Suppressor macrophage treated with lipopolysaccharide for 4 hours (primary cell): ENCODE measurements at regions not wholly inside any gene's neighbourhood (a gene's known extent, or its start where the extent isn't known, plus 50 kb on each side); places are given as distances from the start of the nearest gene placed in this dataset.

ENCODE experiments used
- DNase-seq: peaks from one replicate; pipeline ENCODE4 v3.0.0-alpha.2; 2020

DNA sequence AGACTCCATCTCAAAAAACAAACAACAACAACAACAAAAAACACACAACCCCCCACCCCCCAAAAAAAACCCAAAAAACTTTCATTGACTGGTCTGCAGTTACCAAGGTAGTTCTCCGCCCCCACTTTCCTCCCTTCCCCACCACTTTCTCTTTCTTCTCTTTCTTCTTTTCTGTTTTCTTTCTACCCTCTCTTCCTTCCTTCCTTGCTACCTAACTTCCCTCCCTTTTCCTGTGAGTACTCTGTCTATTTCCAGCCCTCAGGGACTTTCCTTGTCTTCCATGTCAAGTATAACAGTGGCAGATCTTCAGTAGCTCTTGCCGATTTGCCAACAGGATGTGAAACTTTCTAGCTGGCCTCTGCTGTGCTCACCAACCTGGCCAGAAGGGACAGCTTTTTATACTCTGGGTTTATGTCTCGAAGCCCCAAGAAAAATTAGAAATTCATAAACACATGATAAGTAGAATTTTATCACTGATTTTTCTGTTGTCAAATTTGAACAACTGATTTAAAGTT lies 399.5 kb downstream of the QKI start:
- no peak for DNase-seq

DNA sequence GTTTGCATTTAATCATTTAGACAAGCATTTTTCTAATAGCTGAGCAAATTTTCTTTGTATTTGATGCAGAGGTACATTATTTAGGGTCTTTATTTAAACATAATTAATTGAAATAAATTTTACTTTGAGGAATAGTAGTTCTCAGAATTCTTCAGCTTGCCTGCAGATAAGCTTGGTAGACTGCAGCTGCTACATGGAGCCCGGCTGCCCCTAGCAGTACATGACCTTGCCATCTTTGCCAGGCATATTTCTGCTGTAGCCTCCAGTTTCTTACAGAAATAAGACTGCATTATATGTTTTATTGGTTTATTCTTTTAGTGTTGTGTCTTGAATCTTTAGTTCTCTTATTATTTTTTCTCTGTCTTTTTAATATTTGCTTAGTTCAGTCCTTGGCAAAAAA lies 396.8 kb downstream of the QKI start:
- no peak for DNase-seq

DNA sequence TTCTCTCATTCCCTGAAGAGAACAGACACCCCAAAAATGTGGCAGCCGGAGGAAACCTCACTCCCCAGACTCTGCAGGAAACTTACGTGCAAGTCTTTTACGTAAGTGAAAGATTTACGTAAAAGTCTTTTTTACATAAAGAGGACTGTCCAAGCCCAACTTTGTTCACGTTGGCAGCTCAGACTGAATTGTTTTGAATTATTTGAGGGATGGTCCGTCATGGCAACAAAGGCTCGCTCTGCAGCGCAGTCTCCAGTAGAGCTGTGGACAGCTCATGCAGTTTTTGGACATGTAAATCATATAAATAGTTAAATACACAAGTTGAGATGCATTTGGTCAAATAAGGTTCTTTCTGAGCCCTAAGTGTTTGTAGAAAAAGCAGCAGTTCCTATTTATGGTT lies 394.8 kb downstream of the QKI start:
- DNase-seq, result no peak

DNA sequence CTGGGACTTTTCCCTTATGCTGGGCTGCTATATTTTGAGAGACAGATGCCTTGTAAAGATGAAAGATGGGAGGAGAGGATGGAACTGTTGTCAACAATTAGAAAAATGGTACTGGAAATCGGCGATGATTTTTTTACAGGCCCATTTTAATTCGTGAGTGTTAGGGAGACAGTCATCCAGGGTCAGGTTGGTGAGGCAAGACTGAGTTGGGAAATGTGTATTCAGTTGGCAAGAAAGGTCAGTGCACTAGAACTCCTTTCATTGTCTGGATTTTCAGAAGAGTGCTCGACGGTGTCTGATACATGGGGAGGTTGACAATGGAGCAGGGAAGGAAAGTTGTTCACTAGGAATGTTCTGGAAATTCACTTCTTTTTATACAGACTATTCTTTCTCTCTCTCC lies 394.4 kb downstream of the QKI start:
- DNase-seq, result no peak

DNA sequence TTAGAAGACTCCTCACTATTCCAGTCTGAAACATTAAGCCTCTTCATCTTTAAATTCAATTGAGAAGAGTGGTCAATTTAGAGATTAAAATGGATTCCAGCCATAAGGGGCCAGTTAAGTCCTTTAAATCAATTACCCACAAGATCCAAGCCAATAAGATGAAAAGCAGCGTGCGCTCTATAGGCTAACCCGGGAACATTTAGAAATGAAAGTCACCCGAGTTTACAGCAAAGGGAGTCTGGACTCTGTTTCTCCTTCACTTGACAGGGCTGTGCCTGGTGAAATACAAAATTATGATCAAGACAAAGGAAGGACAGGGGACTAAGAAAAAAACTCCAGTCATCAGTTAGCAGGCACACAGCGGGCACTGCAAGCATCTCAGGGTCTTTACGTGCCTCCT lies 393.7 kb downstream of the QKI start:
- no peak for DNase-seq

DNA sequence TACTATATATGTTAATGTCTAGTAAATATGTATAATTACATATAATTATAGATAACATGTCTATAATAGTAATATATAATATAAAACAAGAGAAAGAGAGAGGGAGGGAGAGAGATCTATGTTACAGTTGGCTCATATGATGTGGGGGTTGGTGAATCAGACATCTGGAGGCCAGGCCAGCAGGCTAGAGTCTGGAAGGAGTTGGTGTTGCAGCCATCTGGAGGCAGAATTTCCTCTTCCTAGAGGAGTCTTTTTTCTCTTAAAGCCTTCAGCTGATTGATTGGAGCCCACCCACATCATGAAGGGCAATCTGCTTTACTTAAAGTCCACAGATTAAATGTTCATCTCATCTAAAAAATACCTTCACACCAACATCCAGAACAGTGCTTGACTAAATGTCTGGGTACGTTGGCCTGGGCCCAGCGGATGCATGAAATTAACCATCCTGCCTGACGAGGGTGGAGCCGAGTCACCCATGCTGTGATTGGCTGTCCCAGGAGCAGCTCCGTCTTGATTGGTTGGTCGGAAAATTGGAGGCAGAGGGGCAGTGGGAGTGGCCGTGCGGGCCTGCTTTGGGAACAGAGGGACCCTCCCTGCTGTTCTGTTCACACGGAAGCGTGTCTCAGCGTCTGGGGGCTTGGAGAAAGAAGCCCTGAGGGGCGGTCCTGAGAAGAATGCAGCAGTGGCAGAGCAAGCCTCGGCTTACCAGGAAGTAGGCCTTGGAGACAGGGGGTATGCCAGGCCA lies 392.4 kb downstream of the QKI start:
- DNase-seq, result no peak

DNA sequence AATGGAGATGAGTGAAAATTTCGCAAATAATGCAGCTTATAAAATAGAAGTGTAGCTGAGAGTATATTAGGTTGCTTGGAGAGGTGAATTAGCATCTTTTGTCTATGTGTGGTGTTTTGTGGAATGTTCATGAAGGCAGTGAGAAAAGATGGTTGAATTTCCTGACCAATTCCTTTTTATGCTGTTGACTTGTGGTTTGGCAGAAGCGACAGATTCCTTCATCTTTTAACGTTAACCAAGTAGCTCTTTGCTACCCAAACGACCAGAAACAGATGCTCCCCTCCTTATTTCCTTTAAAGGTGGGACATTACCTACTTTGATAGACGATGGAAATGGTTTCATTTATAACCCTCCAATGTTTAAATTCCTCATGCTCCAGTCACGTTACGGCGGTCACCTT lies 390.5 kb downstream of the QKI start:
- DNase-seq, result no peak

DNA sequence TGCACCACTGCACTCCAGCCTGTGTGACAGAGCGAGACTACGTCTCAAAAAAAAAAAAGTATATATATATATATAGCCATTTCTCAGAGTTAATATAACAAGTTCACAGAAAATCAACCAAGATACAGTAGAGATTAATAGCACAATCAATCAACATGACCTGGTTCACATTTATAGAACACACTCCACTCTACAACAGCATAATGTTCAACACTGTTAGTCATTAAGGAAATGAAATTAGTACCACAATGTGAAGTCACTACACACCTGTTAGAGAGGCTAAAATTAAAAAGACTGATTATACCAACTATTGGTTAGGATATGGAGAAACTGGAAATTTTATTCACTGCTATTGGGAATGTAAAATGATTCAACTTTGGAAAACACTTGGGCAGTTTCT lies 387.7 kb downstream of the QKI start:
- DNase-seq, result no peak

DNA sequence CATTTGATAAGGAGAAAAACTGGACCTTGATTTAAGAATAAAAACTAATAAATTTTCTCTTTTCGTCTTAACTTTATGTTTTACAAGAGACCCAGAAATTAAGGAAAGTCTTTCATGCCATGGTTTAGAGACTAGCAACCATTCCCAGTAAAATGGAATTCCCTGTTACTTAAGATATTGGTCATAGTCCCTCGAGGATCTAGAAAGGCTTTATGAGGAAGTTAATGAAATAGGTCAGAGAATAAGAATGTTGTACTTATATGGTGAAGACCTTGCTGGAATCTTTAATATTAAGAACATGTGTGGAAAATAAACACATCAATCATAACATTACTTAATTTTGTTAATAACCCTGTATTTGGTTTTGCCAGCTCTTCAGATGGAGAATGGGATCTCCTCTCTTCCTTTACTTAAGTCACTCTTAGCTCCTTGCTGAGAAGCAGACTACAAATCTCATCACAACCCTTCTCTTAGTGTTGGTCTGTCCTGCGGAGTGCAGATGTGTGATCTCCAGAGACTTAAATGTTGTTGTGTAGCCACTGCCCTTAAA lies 382.9 kb downstream of the QKI start:
- no peak for DNase-seq

DNA sequence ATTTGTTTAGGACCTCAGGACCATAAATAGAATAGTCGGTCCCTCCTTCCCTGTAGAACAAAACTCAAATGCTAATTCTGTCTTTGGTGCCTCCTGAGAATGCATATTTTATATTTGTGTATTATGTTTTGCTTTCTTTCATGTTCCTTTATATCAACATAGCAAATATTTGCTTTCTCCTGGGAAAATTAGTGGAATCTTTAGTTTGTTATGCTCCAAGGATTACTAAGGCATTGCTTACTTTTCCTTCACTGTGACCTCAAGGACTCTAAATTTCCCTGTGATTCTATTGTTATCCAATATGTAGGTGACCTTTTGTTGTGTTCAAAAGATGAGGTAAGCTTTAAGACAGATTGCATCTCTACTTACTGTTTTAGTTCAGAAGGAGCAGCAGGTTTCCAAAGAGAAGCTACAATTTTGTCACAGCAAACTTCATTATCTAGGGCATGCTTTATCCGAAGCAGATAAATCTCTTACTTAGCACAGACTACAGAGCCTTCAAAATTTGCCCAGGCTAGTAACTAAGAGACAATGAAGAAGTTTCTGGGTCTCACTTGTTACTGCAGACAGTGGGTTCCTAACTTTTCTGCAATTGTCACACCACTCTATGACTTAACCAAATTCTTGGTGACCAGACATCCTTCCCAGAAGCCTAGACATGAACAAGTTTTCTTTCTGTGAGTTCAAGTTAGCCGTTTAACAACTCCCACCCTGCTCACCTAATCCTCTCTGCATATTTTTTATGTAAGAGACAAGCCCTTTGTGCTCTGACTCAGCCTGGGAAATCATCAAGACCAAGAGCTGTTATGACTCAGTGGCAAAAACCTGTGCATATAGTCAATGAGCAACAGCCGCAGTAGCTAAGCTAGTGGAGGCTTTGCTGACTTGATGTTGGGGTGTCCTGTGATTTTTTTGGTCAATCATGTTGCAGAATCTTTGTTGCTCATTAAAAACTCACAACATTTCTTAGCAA lies 378.8 kb downstream of the QKI start:
- no peak for DNase-seq

DNA sequence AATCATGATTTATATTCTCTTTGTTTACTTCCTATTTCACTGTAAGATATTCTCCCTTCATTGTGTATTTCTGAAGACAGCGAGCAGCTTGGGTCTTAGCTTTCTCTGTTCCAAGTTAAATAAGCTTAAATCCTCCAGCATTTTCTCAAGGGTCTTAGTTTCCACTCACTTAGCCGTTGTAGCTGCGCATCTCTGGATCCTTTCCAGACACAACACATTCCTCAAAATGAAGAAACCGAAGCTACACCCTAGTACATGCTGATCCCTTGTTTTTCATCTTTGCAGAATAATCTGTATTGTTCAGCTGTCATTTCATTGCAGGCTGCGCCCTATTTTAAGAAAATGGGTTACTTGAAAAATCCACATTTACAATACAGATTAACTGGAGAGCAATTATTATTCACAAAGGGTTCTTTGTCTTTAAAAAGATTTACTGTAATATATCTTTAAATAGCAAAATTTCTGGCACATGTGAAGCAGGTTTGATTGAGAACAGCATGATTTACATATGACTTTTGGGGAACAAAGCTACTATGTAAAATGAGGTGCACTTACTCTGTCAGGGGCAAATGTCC lies 375.8 kb downstream of the QKI start:
- DNase-seq, result no peak

DNA sequence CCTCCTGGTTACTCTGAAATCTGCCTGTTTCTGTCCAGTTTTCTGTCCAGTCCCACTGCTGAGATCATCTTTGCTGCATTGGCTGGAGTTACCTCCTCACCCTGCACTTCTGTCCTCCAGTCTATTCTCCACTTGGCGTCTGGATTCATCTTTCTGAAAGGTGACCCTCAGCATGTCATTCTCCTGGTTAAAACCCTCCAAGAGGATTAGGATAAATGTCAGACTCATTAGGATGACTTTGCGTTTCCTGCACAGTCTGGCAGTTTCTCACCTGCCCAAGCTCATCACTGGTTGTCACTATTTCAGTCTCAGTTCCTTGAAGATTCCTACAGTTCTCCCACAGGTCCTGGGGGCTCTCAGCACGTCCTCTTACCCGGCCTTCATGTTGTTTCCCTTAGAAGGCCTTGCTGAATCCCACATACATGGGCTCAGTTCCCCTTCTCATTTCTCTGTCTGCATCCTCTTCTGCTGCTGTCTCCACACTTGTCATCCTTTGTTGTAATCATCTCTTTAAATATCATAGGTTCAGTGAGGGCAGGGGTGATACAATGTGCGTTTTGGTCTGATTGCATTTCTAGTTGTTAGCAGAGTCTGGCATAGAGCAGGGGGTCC lies 374.8 kb downstream of the QKI start:
- DNase-seq, result no peak

DNA sequence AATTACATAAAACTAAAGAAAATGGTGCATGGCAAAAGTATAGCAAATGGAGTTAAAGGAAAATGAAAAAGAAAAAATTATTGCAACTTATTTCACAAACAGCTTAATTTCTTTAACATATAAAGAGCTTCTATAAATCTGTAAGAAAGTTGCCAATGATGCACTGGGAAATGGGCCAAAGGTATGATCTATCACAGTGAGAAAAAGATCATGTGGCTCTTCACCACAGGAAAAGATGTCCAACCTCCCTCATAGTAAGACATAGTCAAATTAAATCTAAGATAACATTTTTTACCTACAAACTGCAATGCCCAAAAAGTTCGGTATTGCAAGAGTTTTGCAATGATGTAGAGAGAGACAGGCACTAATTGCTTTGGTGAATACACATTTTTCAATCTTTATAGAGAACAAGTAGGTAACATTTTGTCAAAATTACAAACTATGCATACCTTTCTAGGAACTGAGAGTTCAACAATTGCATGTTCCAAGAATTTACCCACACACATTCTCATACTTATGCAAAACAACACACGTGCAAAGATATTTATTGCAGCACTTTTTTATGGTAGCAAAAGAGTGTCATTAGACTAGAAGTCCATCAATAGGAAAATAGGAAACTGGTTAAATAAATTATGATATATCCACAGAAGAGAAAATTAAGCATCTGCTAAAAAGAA lies 372.6 kb downstream of the QKI start:
- no peak for DNase-seq

DNA sequence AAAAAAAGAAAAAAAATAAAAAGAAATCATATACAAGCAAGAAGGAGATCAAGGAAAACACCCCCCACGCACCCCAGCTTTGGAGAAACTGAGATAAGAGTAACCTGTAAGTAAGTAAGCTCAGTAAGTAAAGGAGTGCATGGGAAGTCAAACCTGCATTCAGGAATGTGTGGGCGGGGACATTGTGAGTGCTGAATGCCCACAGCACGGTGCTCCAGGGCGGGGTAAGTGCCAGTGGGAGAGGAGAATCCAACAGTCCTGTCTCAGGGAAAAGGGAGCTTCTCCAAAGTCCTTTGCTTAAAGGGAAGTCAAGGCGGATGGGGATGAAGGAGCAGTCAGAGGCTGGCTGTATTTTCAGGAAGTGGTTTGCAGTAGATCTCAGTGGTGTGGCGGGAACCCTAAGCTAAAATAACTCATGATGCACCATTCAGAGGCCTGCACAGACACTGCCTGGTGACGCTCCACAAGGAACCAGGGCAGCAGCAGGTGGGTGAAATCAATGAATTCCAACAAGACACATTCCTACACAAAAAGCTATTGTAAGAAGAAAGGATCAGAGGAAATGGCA lies 368.0 kb downstream of the QKI start:
- DNase-seq, result peak; percentile 48

DNA sequence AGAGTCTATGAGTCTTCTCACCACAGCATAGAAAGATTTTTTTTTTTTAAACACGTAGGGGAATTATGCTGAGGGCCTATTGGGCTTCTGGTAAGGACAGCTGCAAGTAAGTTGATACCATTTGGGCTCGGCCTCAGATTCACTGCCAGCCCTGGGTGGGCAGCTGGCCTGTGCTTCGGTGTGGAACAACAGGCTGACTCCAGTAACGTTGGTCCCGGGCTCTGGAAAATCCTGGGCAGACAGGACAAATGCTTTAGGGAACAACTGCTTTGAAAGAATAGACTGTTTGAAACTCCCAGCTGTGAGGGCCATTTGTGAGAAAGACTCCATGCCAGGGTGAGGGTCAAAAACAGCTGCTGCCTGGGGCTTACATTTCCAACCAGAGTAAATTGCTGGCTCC lies 366.5 kb downstream of the QKI start:
- DNase-seq, result no peak

DNA sequence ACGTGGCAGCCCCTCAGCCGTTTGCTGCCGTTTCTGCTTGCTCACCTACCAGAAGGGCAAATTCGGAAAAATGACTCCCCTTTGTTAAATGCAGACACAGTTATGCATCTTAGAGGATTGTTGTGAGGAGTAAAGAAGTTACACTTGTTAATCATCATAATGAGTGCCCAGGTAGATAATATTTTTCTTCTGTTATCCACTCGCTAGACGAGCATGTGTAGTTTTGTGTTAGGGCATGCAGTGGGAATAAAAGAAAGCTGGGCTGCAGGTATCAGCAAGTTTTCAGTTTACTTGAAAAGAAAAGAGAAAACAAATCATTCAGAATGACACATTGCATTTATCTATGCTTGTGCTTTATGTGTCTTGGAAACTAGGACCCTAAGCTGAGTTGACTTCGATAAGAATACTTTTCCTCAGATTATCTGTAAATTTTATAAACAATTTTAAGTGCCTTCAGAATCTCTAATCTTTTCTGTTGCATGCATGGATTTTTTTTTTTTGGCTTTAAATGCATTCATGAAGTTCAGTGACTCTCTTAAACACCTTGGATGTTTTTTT lies 365.3 kb downstream of the QKI start:
- DNase-seq, result no peak

DNA sequence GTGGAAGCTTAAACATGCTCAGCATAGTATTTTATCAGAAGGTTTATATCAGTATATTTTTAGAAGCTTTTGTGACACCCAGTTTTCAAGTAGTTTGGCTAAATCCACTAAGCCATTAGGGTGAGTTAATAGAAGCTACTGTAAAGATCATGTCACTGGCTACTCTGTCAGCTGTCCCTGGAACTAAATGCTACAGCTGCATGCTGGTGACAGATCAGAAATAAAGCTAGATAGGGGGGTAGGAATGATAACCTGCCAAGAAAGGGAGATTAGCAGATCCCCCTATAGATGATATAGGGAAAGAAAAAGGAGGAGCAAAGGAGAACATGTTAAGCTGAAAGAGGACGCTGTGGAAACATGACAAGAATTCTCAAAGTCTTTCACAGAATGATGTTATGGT lies 363.2 kb downstream of the QKI start:
- no peak for DNase-seq

DNA sequence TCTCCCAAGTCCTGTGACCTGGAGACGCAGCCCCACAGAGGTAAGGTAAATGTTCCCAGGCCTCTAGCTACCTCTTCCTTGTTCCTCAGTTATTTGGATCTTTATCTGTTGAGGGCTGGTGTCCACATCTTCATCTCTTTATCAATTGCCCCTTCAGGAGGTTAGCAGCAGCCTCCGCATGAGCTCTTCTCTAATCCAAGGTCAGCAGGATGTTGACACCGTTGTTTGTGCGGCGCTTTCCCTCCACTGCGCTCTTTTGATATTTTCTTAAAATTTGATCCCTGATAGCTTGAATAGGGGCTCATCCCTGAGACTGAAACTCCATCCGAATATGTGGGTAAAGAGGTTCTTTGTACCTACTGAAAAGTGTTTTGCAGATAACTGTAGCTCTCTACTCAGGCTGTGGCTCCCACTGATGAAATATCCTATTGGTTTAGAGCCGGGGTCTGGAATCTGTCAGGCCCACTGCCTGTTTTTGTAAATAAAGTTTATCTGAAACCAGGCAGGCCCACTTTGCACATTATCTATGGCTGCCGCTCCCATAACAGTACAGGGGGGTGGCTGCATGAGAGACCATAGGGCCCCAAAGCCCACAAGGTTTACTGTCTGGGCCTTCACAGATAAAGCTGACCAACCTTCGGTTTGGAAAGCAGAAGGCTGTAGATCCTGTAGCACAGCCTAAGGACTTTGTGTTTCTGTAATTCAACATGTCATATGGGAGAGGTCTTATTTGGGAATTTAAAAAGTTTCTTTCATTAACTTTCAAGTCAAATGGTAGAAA lies 362.6 kb downstream of the QKI start:
- no peak for DNase-seq

DNA sequence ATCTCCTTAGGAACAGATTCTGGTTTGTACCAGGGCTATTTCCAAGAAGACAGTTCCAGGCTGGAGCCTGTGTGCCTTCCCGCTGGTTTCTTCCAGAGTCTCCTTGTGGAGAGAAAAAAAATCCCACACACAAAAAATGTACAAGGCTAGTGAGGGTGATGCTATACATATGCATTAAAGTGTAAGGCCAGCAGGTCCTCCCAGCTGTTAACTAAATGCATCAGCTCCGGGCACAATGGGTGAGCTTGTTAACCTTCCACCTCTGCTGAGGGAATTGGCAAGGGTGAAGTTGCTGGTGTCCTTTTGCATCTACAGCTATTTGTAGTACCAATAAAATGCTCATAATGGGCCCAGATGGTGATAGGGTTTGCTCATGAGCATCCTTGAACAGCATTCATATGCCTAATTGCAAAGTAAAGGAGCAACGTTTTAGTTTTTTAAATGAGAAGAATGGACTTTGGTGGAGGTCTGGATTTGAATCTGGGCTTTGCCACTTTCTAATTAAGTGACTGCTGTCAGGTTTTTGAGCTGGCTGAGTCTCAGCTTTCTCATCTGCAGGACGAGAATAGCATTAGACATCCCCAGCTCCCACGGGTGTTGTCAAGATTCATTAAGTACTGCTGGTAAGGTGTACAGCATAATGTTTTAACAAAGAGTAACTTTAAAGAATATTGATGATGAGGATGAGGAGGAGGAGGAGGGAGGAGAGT lies 361.8 kb downstream of the QKI start:
- DNase-seq, result no peak

DNA sequence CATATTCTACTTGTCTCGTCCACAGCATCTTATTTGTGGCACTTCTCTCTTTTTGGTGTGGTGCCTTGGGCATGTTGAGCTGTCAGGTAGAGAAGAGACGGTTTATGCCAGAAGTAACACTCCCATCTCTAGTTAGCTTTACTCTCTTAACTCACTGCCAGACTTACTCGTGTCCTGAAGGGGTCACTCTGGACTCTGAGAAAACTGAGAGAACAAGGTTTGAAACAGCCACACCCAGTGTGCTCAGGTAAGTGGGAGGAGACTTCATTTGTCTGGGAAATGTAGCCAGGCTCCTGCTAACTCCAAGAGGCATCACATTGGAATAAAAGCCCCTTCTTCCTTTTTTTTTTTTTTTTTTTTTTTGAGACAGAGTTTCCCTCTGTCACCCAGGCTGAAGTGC lies 360.8 kb downstream of the QKI start:
- DNase-seq, result no peak
